ENCODE measurements at regions not wholly inside any gene's neighbourhood (a gene's known extent, or its start where the extent isn't known, plus 50 kb on each side); places are given as distances from the start of the nearest gene placed in this dataset.

- FAIRE-seq (no peak), DNase-seq (no peak)
- no peak for TF ChIP-seq CTCF (IDR thresholded peaks at IDR 0.05; ENCODE audit: borderline replicate concordance, extremely low read depth, insufficient read depth)
- no peaks in the 10 kb centered on the region for H3K36me3 ChIP-seq (ENCODE audit: control insufficient read depth in 2 of 3, insufficient read depth in 3 of 3, low read length in 3 of 3)
- H3K4me1 ChIP-seq (ENCODE audit: control insufficient read depth in 2 of 3, insufficient read depth in 2 of 3, low read depth in 1 of 3, low read length in 3 of 3): no peaks in the 10 kb centered on the region
- H3K4me3 ChIP-seq (ENCODE audit: low read length in 3 of 3): no peak overlapping the region
- intact Hi-C loops (cut with DNase I): no loop called here
- H3K9ac ChIP-seq (ENCODE audit: low read length in 3 of 3): no peak overlapping the region
- H3K27ac ChIP-seq (ENCODE audit: low read depth in 2 of 2, low read length in 2 of 2): no peak overlapping the region
- no peaks in the 10 kb centered on the region for H3K27me3 ChIP-seq (ENCODE audit: control insufficient read depth, insufficient read depth, low read length)
- no peaks in the 10 kb centered on the region for H3K9me3 ChIP-seq (ENCODE audit: control insufficient read depth in 2 of 3, insufficient read depth in 1 of 3, low read length in 3 of 3)
Measured at GRCh38 chr2:123870206-123870880, 154.7 kb upstream of the CNTNAP5 start.

DNA sequence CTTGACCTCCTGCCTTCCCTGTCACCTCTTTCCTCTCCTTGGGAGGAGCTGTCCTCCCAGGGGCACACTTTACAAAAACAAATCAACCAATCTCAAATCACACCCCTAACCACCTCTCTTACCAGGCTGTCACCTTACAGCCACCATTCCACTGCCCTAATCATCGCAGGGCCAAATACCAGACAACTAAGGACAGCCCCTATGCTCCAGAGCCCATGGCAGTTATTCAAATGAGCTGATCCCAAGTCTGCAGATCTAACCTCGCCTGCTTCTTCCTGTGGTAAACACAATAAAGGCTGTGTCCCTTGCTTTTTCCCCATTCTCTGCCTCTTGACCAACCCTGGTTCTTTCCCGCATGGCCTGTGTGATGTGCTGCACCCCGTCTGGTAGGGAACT, 154.2 kb upstream of the CNTNAP5 start:
- DNase-seq (no peak), FAIRE-seq (no peak)
- Histone ChIP-seq H3K27me3 (ENCODE audit: control insufficient read depth, insufficient read depth, low read length) (no peaks in the 10 kb centered on the region), H3K4me1 (ENCODE audit: control insufficient read depth in 2 of 3, insufficient read depth in 2 of 3, low read depth in 1 of 3, low read length in 3 of 3) (no peaks in the 10 kb centered on the region), H3K9ac (ENCODE audit: low read length in 3 of 3) (no peak overlapping the region), H3K4me3 (ENCODE audit: low read length in 3 of 3) (no peak overlapping the region), H3K9me3 (ENCODE audit: control insufficient read depth in 2 of 3, insufficient read depth in 1 of 3, low read length in 3 of 3) (no peaks in the 10 kb centered on the region), H3K36me3 (ENCODE audit: control insufficient read depth in 2 of 3, insufficient read depth in 3 of 3, low read length in 3 of 3) (no peaks in the 10 kb centered on the region), H3K27ac (ENCODE audit: low read depth in 2 of 2, low read length in 2 of 2) (no peak overlapping the region)
- TF ChIP-seq CTCF (IDR thresholded peaks at IDR 0.05; ENCODE audit: borderline replicate concordance, extremely low read depth, insufficient read depth): no peak
- intact Hi-C loops (cut with DNase I): no loop called here

- intact Hi-C loops (cut with DNase I): no loop called here
- no peaks in the 10 kb centered on the region for H3K27me3 ChIP-seq (ENCODE audit: control insufficient read depth, insufficient read depth, low read length)
- no peak overlapping the region for H3K27ac ChIP-seq (ENCODE audit: low read depth in 2 of 2, low read length in 2 of 2)
- FAIRE-seq: no peak
- H3K36me3 ChIP-seq (ENCODE audit: control insufficient read depth in 2 of 3, insufficient read depth in 3 of 3, low read length in 3 of 3): no peaks in the 10 kb centered on the region
- H3K4me3 ChIP-seq (ENCODE audit: low read length in 3 of 3): no peak overlapping the region
- DNase-seq: no peak
- no peak overlapping the region for H3K9ac ChIP-seq (ENCODE audit: low read length in 3 of 3)
- no peak for TF ChIP-seq CTCF (IDR thresholded peaks at IDR 0.05; ENCODE audit: borderline replicate concordance, extremely low read depth, insufficient read depth)
- no peaks in the 10 kb centered on the region for H3K4me1 ChIP-seq (ENCODE audit: control insufficient read depth in 2 of 3, insufficient read depth in 2 of 3, low read depth in 1 of 3, low read length in 3 of 3)
- H3K9me3 ChIP-seq (ENCODE audit: control insufficient read depth in 2 of 3, insufficient read depth in 1 of 3, low read length in 3 of 3): no peaks in the 10 kb centered on the region
Measured at GRCh38 chr2:123890148-123890547, 134.9 kb upstream of the CNTNAP5 start.

- Histone ChIP-seq H3K9me3 (ENCODE audit: control insufficient read depth in 2 of 3, insufficient read depth in 1 of 3, low read length in 3 of 3) (peaks cover 0 to 3% (median 0%) of the 10 kb centered on the region in 3 donors), H3K36me3 (ENCODE audit: control insufficient read depth in 2 of 3, insufficient read depth in 3 of 3, low read length in 3 of 3) (no peaks in the 10 kb centered on the region), H3K27me3 (ENCODE audit: control insufficient read depth, insufficient read depth, low read length) (no peaks in the 10 kb centered on the region), H3K9ac (ENCODE audit: low read length in 3 of 3) (no peak overlapping the region), H3K4me1 (ENCODE audit: control insufficient read depth in 2 of 3, insufficient read depth in 2 of 3, low read depth in 1 of 3, low read length in 3 of 3) (no peaks in the 10 kb centered on the region), H3K4me3 (ENCODE audit: low read length in 3 of 3) (no peak overlapping the region), H3K27ac (ENCODE audit: low read depth in 2 of 2, low read length in 2 of 2) (no peak overlapping the region)
- TF ChIP-seq CTCF (IDR thresholded peaks at IDR 0.05; ENCODE audit: borderline replicate concordance, extremely low read depth, insufficient read depth): no peak
- intact Hi-C loops (cut with DNase I): no loop called here
- DNase-seq (no peak), FAIRE-seq (no peak)
Measured at GRCh38 chr2:123894167-123894566, 130.9 kb upstream of the CNTNAP5 start.
